ENCODE measurements at regions not wholly inside any gene's neighbourhood (a gene's known extent, or its start where the extent isn't known, plus 50 kb on each side); places are given as distances from the start of the nearest gene placed in this dataset.

GRCh38 chr11:122327528-122327927 lies 211.5 kb upstream of the BLID start:
- no peak for DNase-seq
- intact Hi-C loops (cut with DNase I), result no loop called here

DNA sequence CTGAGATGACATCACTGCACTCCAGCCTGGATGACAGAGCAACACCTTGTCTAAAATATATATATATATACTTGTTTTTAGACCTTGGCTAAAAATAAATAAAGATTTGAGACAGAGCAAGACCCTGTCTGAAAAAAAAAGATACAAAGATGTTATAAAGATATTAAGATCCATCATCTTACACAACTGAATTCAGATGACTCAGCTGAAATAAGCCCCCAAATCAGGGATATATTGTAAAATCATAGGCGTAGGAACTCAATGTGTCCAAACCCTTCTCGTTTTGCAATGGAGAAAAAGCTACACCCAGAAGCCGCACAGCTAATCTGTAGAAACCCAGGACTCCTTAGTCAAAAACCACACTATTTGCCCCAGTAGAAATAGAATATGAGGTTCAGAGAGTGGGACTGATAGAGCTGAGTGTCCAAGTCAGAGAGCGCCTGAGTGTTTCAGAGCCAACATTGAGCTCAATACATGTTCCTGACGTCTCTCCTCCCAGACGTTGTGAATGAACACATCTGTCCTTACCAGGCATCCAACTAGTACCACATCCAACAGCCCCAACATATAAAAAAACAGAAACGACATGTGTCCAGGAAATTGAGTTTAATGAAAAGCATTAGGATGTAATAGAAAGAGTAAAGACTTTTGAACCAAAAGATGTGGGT lies 207.9 kb upstream of the BLID start:
- DNase-seq, result no peak

GRCh38 chr11:122322329-122322728 lies 206.3 kb upstream of the BLID start:
- no peak for DNase-seq
- intact Hi-C loops (cut with DNase I), result no loop called here

More for the DNA sequence above, 207.9 kb upstream of the BLID start:
- intact Hi-C loops (cut with DNase I), result no loop called here

- intact Hi-C loops (cut with DNase I), result no loop called here
- DNase-seq, result no peak
Observed at GRCh38 chr11:122320671-122321070, 204.7 kb upstream of the BLID start.

DNA sequence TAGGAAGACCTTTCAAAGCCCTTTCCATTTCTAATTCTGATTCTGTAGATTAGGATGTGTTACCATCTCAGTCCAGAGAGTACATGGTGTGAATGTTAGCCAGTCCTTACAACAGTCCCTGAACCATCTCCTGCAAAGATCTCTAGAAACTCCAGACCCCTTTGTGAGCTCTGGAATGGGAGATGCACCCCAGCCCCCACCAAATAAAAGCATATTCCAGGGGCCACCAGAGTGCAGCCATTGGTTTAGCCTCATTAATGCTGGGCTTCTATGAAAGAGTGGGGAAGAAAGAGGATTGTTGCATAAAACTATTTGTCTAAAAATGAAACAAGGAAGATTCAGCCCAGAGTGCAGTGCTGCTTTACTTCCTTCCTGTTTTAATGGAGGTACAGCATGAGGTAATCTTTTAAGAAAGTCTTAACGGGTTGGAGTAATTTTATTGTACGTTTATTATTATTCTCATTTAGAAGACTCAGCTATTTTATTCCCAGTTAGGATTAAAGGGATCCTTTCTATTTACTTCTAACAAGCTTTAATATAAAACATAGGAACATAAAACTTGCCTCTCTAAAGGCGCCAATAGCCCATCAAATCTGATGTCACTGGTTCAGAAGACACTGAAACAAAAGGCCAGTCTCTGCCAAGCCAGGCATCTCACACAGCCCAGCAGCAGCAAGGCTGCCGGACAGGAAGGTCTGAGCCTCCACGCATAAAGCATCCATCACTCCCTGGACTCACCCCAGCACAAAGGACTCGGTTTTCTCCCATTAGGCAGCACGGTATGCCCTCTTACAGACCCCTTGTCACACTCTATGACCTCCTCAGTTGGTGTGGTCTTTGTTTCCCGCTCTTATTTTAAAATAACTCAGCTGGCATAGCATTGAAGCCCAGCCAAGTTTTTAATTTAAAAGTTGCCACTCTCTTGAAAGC lies 203.9 kb upstream of the BLID start:
- intact Hi-C loops (cut with DNase I), result no loop called here
- peak in 8 of 10 donors; percentile 34 to 91 (median 60) for DNase-seq

DNA sequence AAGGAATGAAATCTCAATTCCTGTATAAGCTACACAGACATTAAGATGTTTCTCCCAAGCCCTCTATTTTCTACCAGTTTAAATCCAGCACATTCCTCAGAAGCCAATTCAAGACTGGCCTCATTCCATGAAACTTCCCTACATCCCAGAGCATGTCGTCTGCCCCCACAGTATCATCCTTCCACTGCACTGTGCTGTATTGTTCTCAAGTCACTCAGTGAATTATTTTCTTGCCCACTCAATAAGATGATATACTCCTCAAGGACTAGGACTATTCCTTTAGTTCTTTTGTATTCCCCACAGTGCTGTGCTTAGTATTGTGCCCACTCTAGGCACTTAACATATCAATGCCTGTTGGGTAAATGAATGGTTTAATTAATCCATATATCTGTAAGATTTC lies 203.1 kb upstream of the BLID start:
- intact Hi-C loops (cut with DNase I), result no loop called here
- no peak for DNase-seq

GRCh38 chr11:122317305-122317704 lies 201.3 kb upstream of the BLID start:
- DNase-seq, result no peak
- intact Hi-C loops (cut with DNase I), result no loop called here

GRCh38 chr11:122313581-122313980 lies 197.6 kb upstream of the BLID start:
- no peak for DNase-seq
- intact Hi-C loops (cut with DNase I), result no loop called here

DNA sequence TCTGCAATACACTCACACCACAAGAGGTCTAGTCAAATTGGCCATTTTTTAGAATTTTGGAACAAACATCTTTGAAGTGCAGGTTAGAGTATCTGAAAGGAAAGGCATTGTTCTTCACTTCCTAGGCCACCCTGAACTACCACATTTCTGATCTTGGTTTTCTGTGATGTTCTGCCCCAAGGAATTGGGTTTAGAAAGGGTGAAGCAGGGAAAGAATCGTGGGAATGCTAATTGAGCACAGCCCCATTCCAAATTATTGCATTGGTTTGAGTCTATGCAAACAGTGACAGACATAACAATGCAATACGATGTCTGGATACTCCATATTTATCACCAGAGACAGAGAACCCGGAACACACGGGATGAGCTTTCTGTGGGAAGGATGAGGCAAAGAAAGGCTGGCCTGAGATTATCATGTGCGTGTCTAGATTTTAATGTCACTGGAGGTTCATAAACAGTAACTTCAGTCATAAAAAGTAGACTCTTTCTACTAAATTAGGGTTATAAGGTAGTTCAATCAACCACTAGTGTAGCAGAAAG lies 195.3 kb upstream of the BLID start:
- intact Hi-C loops (cut with DNase I), result no loop called here
- no peak for DNase-seq

GRCh38 chr11:122310766-122311165 lies 194.8 kb upstream of the BLID start:
- intact Hi-C loops (cut with DNase I), result no loop called here
- DNase-seq, result no peak

GRCh38 chr11:122309262-122309925 lies 193.4 kb upstream of the BLID start:
- peak; percentile 18 to 89 (median 44) for DNase-seq
- intact Hi-C loops (cut with DNase I), result loop anchor here (5.0 kb wide), 2 partner anchors 92 to 133 kb away; no protein-coding TSS in a partner anchor

GRCh38 chr11:122308226-122308625 lies 192.2 kb upstream of the BLID start:
- no peak for DNase-seq
- intact Hi-C loops (cut with DNase I), result loop anchor here (5.0 kb wide), 2 partner anchors 91 to 134 kb away; no protein-coding TSS in a partner anchor

DNA sequence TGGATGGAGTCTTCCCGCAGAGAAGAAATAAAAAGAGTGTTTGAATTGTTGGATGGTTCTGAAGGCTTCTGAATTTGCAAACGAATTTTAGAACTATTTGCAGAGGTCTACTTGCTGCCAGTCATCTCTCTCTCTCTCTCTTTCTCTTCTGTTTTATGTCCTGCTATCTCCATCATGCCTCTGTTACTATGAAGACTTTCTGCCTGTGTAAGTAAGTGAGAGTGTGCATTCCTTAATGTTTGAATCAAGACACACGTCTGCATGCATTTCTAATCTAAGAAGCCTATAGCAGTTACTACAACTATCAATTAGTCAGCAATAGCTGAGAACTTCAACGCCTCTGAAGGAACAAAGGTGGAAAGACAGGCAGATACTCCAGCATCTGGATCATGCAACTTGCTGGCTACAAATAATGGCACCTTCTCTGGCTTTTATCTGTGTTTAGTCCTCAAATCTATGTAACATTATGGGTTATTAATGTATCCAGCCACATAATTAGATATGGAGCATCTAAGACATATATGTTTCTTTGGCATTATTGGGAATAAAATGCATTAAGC lies 191.5 kb upstream of the BLID start:
- no peak for DNase-seq
- intact Hi-C loops (cut with DNase I), result loop anchor here (5.0 kb wide), 2 partner anchors 90 to 135 kb away; no protein-coding TSS in a partner anchor

- peak in 3 of 10 donors; percentile 35 to 79 (median 44) for DNase-seq
- intact Hi-C loops (cut with DNase I), result loop anchor here (5.0 kb wide), 2 partner anchors 90 to 135 kb away; no protein-coding TSS in a partner anchor
Observed at GRCh38 chr11:122306831-122307391, 190.9 kb upstream of the BLID start.

GRCh38 chr11:122305426-122306320 lies 189.7 kb upstream of the BLID start:
- intact Hi-C loops (cut with DNase I), result loop anchor here (5.0 kb wide), 2 partner anchors 88 to 137 kb away; no protein-coding TSS in a partner anchor
- DNase-seq, result no peak

DNA sequence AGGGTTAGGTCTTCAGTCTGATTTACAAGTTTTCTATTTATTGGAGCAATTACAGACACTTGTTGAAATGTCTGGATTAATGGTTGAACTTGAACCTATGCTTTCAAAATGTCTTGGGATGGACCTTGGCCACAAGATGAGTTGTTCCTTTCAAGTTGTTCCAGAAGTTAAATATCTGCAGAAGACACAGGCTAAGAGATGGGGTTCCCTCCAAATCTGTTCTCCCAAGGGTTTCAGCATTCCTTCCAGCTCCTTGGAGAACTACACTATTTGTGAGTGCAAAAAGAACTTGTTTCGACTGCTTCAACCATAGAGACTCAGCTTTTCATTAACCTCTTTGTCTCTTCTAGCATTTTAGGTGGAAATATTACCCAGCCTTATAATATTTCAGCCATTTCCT lies 189.0 kb upstream of the BLID start:
- no peak for DNase-seq
- intact Hi-C loops (cut with DNase I), result loop anchor here (5.0 kb wide), 2 partner anchors 88 to 137 kb away; no protein-coding TSS in a partner anchor

GRCh38 chr11:122304306-122304705 lies 188.3 kb upstream of the BLID start:
- no peak for DNase-seq
- intact Hi-C loops (cut with DNase I), result no loop called here

DNA sequence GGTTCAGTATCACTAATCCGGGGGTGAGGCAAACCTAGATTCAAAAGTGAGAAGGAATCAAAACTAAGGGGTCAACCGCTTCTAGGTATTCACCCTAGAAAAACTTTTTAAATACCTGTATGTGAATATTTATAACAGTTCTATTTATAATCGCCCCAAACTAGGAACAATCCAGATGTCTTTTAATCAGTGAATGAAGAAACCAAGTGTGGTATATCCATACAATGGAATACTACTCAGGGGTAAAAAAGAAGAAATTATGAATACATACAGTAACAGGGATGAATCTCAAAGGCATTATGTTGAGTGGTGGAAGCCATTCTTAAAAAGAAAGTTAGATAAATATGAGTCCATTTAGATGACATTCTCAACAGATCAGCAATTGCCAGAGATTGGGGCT lies 178.0 kb upstream of the BLID start:
- intact Hi-C loops (cut with DNase I), result loop anchor here (10.0 kb wide), 1 partner anchor 639 kb away; no protein-coding TSS in a partner anchor

More for the DNA sequence above, 178.0 kb upstream of the BLID start:
- DNase-seq, result no peak
